Parathyroid adenoma (tissue), 2 donors: ENCODE measurements at regions not wholly inside any gene's neighbourhood (a gene's known extent, or its start where the extent isn't known, plus 50 kb on each side); places are given as distances from the start of the nearest gene placed in this dataset.

ENCODE experiments used
- H2AFZ ChIP-seq: fragments of 300-600 bp; sonication (generic); one replicate; pipeline ENCODE4 v1.7.0; 2017; ENCODE audit warnings: antibody characterized with exemption, mild to moderate bottlenecking
- H3K27ac ChIP-seq: fragments of 300-600 bp; sonication (generic); one replicate; pipeline ENCODE4 v1.7.0; 2017
- H3K27me3 ChIP-seq: fragments of 300-600 bp; sonication (generic); one replicate; pipeline ENCODE4 v1.7.0; 2017; ENCODE audit warnings: low read length; ENCODE audit not compliant: control insufficient read depth, insufficient read depth
- H3K36me3 ChIP-seq: fragments of 300-600 bp; sonication (generic); one replicate; pipeline ENCODE4 v1.7.0; 2017; ENCODE audit warnings: low read length; ENCODE audit not compliant: control insufficient read depth, insufficient read depth
- H3K4me1 ChIP-seq: fragments of 300-600 bp; sonication (generic); one replicate; pipeline ENCODE4 v1.7.0; 2017; ENCODE audit warnings: control low read depth
- H3K4me2 ChIP-seq: fragments of 300-600 bp; sonication (generic); one replicate; pipeline ENCODE4 v1.7.0; 2017; ENCODE audit warnings: low read length
- H3K4me3 ChIP-seq: fragments of 300-600 bp; sonication (generic); one replicate; pipeline ENCODE4 v1.7.0; 2017; ENCODE audit warnings: low read depth, low read length
- H3K79me2 ChIP-seq: fragments of 300-600 bp; sonication (generic); one replicate; pipeline ENCODE4 v1.7.0; 2017; ENCODE audit warnings: control low read depth
- H3K9ac ChIP-seq: fragments of 300-600 bp; sonication (generic); one replicate; pipeline ENCODE4 v1.7.0; 2017; ENCODE audit warnings: mild to moderate bottlenecking
- H3K9me3 ChIP-seq: fragments of 300-600 bp; sonication (generic); one replicate; pipeline ENCODE4 v1.7.0; 2017; ENCODE audit warnings: low read length; ENCODE audit not compliant: control insufficient read depth
- CTCF ChIP-seq: fragments of 300-600 bp; sonication (generic); IDR thresholded peaks from one replicate; pipeline ENCODE4 v1.7.0; 2017; ENCODE audit warnings: antibody characterized with exemption, mild to moderate bottlenecking
- donor health status: primary hyperparathyroidism.

DNA sequence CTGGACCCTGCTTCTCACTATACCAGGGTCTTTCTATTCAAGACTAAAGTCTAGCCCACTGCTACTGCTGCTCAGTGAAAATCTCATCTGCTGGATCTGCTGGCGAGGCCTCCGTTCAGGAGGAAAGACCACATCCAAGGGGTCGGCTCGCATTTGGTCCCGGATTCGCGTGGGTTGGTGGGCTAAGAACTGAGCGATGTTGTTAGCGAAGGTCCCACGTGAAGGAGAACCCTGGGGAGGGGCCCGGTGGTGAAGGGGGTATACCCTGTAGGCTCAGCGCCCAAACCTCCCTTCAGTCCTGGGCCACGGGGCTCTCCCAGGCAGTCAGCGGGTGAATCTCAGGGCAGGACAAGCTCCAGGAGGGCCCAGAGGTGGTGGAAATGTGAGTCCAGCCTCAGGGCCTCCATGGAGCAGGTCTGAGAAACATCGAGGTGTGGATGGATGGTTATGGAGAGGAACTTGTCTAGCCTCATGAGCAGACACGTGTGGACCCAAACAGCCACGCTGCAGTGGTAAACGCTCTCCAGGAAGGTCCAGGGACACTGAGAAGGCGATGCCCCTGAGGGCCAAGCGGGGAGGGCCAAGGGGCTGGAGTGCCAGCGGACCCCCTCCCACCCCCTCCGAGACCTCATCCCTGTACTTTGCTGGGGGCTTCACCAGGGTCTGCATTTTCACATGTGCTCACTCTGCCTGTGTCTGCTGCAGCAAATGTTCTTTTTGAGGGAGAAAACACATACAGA is 152.3 kb downstream of the CTTN start:
- Histone ChIP-seq H3K9me3 (no peaks in the 10 kb centered on the region), H2AFZ (no peak overlapping the region), H3K4me3 (no peak overlapping the region), H3K79me2 (no peaks in the 10 kb centered on the region), H3K27ac (no peak overlapping the region), H3K4me2 (no peak overlapping the region), H3K9ac (no peak overlapping the region), H3K27me3 (no peaks in the 10 kb centered on the region), H3K4me1 (no peaks in the 10 kb centered on the region), H3K36me3 (no peaks in the 10 kb centered on the region)
- TF ChIP-seq CTCF: no peak

- no peaks in the 10 kb centered on the region for H3K79me2 ChIP-seq
- no peaks in the 10 kb centered on the region for H3K4me1 ChIP-seq
- no peak overlapping the region for H3K4me2 ChIP-seq
- no peak overlapping the region for H3K9ac ChIP-seq
- no peaks in the 10 kb centered on the region for H3K36me3 ChIP-seq
- no peaks in the 10 kb centered on the region for H3K9me3 ChIP-seq
- H3K27me3 ChIP-seq: no peaks in the 10 kb centered on the region
- H3K27ac ChIP-seq: no peak overlapping the region
- TF ChIP-seq CTCF: no peak
- H3K4me3 ChIP-seq: no peak overlapping the region
- H2AFZ ChIP-seq: no peak overlapping the region
Measured at GRCh38 chr11:70551351-70552166, 153.2 kb downstream of the CTTN start.

DNA sequence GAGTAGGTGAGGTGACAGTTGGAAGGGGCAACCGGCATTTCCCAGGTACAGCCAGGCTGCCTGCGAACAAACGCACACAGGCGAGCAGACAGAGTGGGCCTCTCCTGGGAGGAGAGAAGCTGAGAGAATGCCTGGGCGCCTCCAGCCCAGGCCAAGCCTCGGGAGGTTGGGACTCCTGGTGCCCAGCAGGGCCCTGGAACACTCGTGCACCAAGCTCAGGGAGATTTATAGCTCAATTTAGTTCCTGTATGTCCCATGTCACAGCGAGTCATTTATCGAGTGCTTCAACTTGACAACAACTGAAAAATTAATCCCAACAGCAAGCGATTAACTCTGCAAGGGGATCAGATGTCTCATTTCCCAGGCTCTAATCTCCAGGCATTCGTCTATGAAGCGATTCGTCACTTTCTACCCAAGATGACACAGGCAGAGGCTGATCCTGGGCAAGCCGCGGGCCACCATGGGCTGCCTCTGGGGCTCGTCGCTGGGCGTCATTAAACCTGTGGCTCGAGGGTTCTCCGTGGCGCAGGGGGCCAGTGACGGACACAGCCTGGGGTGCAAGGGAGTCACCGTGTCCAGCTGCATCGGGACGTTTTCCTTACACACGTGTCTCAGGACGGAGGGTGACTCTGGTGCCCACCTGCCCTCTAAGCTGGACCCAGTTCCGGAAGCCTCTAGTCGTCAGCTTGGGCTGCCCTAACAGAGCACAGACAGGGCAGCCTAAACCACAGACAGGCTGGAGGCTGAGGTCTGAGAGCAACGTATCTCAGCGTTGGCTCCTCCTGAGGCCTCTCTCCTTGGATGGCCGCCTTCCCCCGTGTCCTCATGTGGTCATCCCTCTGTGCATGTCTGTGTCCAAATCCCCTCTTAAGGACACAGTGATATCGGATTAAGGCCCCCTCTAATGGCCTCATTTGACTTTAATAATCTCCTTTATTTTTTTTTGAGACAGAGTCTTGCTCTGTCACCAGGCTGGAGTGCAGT is 154.1 kb downstream of the CTTN start:
- Histone ChIP-seq H3K27me3 (no peaks in the 10 kb centered on the region), H3K36me3 (no peaks in the 10 kb centered on the region), H3K4me1 (no peaks in the 10 kb centered on the region), H3K4me2 (no peak overlapping the region), H3K4me3 (no peak overlapping the region), H2AFZ (no peak overlapping the region), H3K27ac (no peak overlapping the region), H3K79me2 (no peaks in the 10 kb centered on the region), H3K9ac (no peak overlapping the region), H3K9me3 (no peaks in the 10 kb centered on the region)
- no peak for TF ChIP-seq CTCF

DNA sequence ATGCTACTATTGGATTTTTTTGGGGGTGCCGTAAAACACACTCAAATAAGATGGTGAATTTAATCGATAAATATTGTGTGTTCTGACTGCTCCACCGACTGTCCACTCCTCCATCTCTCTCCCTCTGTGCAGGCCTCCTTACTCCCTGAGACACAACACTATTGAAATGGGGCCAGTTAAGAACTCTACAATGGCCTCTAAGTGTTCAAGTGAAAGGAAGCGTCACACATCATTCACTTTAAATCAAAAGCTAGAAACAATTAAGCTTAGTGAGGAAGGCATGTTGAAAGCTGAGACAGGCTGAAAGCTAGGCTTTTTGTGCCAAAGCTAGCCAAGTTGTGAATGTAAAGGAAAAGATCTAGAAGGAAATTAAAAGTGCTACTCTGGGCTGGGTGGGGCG is 156.7 kb downstream of the CTTN start:
- H3K4me1 ChIP-seq: no peaks in the 10 kb centered on the region
- no peaks in the 10 kb centered on the region for H3K9me3 ChIP-seq
- no peak overlapping the region for H3K9ac ChIP-seq
- H3K27ac ChIP-seq: no peak overlapping the region
- no peaks in the 10 kb centered on the region for H3K36me3 ChIP-seq
- TF ChIP-seq CTCF: no peak
- H3K4me3 ChIP-seq: no peak overlapping the region
- no peak overlapping the region for H3K4me2 ChIP-seq
- H2AFZ ChIP-seq: no peak overlapping the region
- H3K27me3 ChIP-seq: no peaks in the 10 kb centered on the region
- H3K79me2 ChIP-seq: no peaks in the 10 kb centered on the region
